ENCODE measurements at regions not wholly inside any gene's neighbourhood (a gene's known extent, or its start where the extent isn't known, plus 50 kb on each side); places are given as distances from the start of the nearest gene placed in this dataset.

- Histone ChIP-seq H4K91ac (ENCODE audit: insufficient read length, low read depth, low read length) (no peak overlapping the region), H3K14ac (ENCODE audit: insufficient read depth, low read length) (no peak overlapping the region; the same call in 1 of the 2 replicates), H3K27me3 (ENCODE audit: insufficient read depth, low read length) (no peaks in the 10 kb centered on the region), H2BK20ac (ENCODE audit: low read depth, low read length, poor library complexity, severe bottlenecking) (no peak overlapping the region), H3K4ac (ENCODE audit: low read depth, low read length) (no peak overlapping the region), H3K23me2 (ENCODE audit: insufficient read length, low read depth, low read length, poor library complexity, severe bottlenecking) (no peaks in the 10 kb centered on the region), H3K4me1 (ENCODE audit: insufficient read depth, low read length) (no peaks in the 10 kb centered on the region), H2BK120ac (ENCODE audit: low read depth, low read length, poor library complexity, severe bottlenecking) (no peak overlapping the region), H2AFZ (ENCODE audit: low read length) (no peak overlapping the region), H2BK12ac (ENCODE audit: insufficient read length, low read depth, low read length) (no peak overlapping the region), H4K20me1 (ENCODE audit: control insufficient read depth, insufficient read depth, insufficient read length) (no peaks in the 10 kb centered on the region), H3K79me1 (ENCODE audit: insufficient read depth, low read depth, low read length, poor library complexity, severe bottlenecking) (no peaks in the 10 kb centered on the region), H2BK15ac (ENCODE audit: low read depth, low read length) (no peak overlapping the region), H3K79me2 (ENCODE audit: insufficient read depth, low read length) (no peaks in the 10 kb centered on the region), H3K18ac (ENCODE audit: insufficient read length, low read depth, low read length) (no peak overlapping the region), H2AK5ac (ENCODE audit: insufficient read length, low read length) (no peak overlapping the region), H3K23ac (ENCODE audit: insufficient read length, low read depth, low read length) (no peak overlapping the region), H4K8ac (replicated peaks; ENCODE audit: insufficient read length, low read depth, low read length) (no peak overlapping the region), H2BK5ac (ENCODE audit: insufficient read length, low read length) (no peak overlapping the region), H3T11ph (ENCODE audit: low read length) (no peak overlapping the region), H3K27ac (ENCODE audit: insufficient read length, low read depth, low read length) (no peak overlapping the region), H4K5ac (ENCODE audit: insufficient read length, low read depth, low read length) (no peak overlapping the region), H3K56ac (ENCODE audit: insufficient read length, low read depth, low read length) (no peak overlapping the region), H3K9ac (ENCODE audit: extremely low read depth, insufficient read length, low read length) (no peak overlapping the region), H3K4me2 (ENCODE audit: insufficient read depth, insufficient read length, low read length) (no peak overlapping the region), H3K9me3 (ENCODE audit: control insufficient read depth, low read depth, low read length) (no peaks in the 10 kb centered on the region)
- Mint-ChIP-seq H3K9me3 (peaks cover 6 to 7% of the 10 kb centered on the region in 2 experiments; a peak in 4 of 5 replicates), H3K4me1 (no peaks in the 10 kb centered on the region), H3K36me3 (ENCODE audit: insufficient read depth in 1 of 3, low read depth in 3 of 3) (no peaks in the 10 kb centered on the region; a peak in 3 of 7 replicates), H3K4me3 (no peak overlapping the region), H3K27me3 (ENCODE audit: low read depth) (peaks cover 2% of the 10 kb centered on the region; the same call in 1 of the 2 replicates), H3K27ac (no peak overlapping the region; a peak in 1 of 7 replicates)
- WGBS (ENCODE audit: extremely low coverage, insufficient read length, low lambda C conversion rate): no CpG with 5 or more reads among the region's 32 CpGs
- DNase-seq: no peak
- TF ChIP-seq, protein P1, sequence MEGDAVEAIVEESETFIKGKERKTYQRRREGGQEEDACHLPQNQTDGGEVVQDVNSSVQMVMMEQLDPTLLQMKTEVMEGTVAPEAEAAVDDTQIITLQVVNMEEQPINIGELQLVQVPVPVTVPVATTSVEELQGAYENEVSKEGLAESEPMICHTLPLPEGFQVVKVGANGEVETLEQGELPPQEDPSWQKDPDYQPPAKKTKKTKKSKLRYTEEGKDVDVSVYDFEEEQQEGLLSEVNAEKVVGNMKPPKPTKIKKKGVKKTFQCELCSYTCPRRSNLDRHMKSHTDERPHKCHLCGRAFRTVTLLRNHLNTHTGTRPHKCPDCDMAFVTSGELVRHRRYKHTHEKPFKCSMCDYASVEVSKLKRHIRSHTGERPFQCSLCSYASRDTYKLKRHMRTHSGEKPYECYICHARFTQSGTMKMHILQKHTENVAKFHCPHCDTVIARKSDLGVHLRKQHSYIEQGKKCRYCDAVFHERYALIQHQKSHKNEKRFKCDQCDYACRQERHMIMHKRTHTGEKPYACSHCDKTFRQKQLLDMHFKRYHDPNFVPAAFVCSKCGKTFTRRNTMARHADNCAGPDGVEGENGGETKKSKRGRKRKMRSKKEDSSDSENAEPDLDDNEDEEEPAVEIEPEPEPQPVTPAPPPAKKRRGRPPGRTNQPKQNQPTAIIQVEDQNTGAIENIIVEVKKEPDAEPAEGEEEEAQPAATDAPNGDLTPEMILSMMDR (conservative IDR thresholded peaks at IDR 0.05): no peak
Observed at GRCh38 chr16:88321635-88322499, 60.9 kb upstream of the ZNF469 start.

Data from H9 (cell line).